IMR-90 (cell line): ENCODE measurements at regions not wholly inside any gene's neighbourhood (a gene's known extent, or its start where the extent isn't known, plus 50 kb on each side); places are given as distances from the start of the nearest gene placed in this dataset.

ENCODE experiments used
- ATAC-seq: fragments of 200-7000 bp; cut with Tn5 transposase; 2 replicates; pipeline ENCODE4 v1.9.1; 2020; ENCODE audit warnings: low read depth, mild to moderate bottlenecking, moderate library complexity
- BruUV-seq: library from RNA; stranded (reverse); fragments of 400-500 nt; replicated peaks from 2 replicates; lab custom pipeline; 2021; lab: Mats Ljungman, UMichigan
- CTCF ChIA-PET: fragments of 300-600 bp; formaldehyde crosslinking; extraction: SDS; loops from one replicate; lab custom pipeline; 2021; ENCODE audit warnings: antibody characterized with exemption; lab: Yijun Ruan, JAX
- POLR2A ChIA-PET: fragments of 300-600 bp; sonication (Branson Sonifier 250); formaldehyde crosslinking; loops from one replicate; lab custom pipeline; 2022; ENCODE audit warnings: antibody characterized with exemption; ENCODE audit not compliant: unreplicated experiment; lab: Charles Lee
- DNase-seq: peaks from one replicate; pipeline ENCODE4 v3.0.0; 2013
- H2AFZ ChIP-seq: replicated peaks from 2 replicates; pipeline ENCODE3; 2013; ENCODE audit warnings: low read length, mild to moderate bottlenecking; ENCODE audit not compliant: poor library complexity
- H2AK5ac ChIP-seq: 2 replicates; pipeline ENCODE4 v1.6.1; 2013; ENCODE audit warnings: low read depth, low read length, inconsistent platforms
- H2AK9ac ChIP-seq: replicated peaks from 2 replicates; pipeline ENCODE3; 2013; ENCODE audit warnings: mild to moderate bottlenecking, low read depth, low read length, moderate library complexity; ENCODE audit not compliant: poor library complexity
- H2BK120ac ChIP-seq: 2 replicates; pipeline ENCODE4 v1.6.1; 2013; ENCODE audit warnings: low read depth, low read length, inconsistent platforms
- H2BK15ac ChIP-seq: 3 replicates; pipeline ENCODE4 v1.6.1; 2013; ENCODE audit warnings: low read depth, low read length, inconsistent platforms
- H2BK20ac ChIP-seq: 2 replicates; pipeline ENCODE4 v1.6.1; 2013; ENCODE audit warnings: low read depth, mild to moderate bottlenecking, inconsistent platforms, low read length, moderate library complexity
- H2BK5ac ChIP-seq: 2 replicates; pipeline ENCODE4 v1.6.1; 2013; ENCODE audit warnings: mild to moderate bottlenecking, low read depth, low read length, inconsistent platforms; ENCODE audit not compliant: poor library complexity, severe bottlenecking
- H3K14ac ChIP-seq: replicated peaks from 2 replicates; pipeline ENCODE4 v1.6.1; 2013; ENCODE audit warnings: low read depth, low read length, inconsistent platforms
- H3K18ac ChIP-seq: 2 replicates; pipeline ENCODE4 v1.6.1; 2013; ENCODE audit warnings: low read depth, low read length, control low read depth
- H3K23ac ChIP-seq: 2 replicates; pipeline ENCODE4 v1.6.1; 2013; ENCODE audit warnings: low read depth, low read length, inconsistent platforms
- H3K27ac ChIP-seq: 2 replicates; pipeline ENCODE4 v1.5.1; 2013; ENCODE audit warnings: mild to moderate bottlenecking, control low read depth, low read length; ENCODE audit not compliant: insufficient read depth
- H3K27me3 ChIP-seq: 2 replicates; pipeline ENCODE4 v1.6.1; 2013; ENCODE audit warnings: low read length; ENCODE audit not compliant: control insufficient read depth, insufficient read depth
- H3K36me3 ChIP-seq: 2 replicates; pipeline ENCODE4 v1.6.1; 2013; ENCODE audit warnings: low read length, mixed read lengths; ENCODE audit not compliant: control insufficient read depth, insufficient read depth
- H3K4ac ChIP-seq: 2 replicates; pipeline ENCODE4 v1.6.1; 2013; ENCODE audit warnings: low read depth, low read length, inconsistent platforms
- H3K4me1 ChIP-seq: 2 replicates; pipeline ENCODE4 v1.6.1; 2013; ENCODE audit warnings: low read length, mixed read lengths; ENCODE audit not compliant: control insufficient read depth, insufficient read depth
- H3K4me2 ChIP-seq: 2 replicates; pipeline ENCODE4 v1.6.1; 2013; ENCODE audit warnings: low read depth, mild to moderate bottlenecking, control low read depth, low read length, moderate library complexity
- H3K4me3 ChIP-seq: 2 replicates; pipeline ENCODE4 v1.5.1; 2013; ENCODE audit warnings: low read depth, mild to moderate bottlenecking, control low read depth, low read length, moderate library complexity; ENCODE audit not compliant: insufficient read depth
- H3K56ac ChIP-seq: 2 replicates; pipeline ENCODE4 v1.6.1; 2013; ENCODE audit warnings: low read length, inconsistent platforms; ENCODE audit not compliant: insufficient read depth; ENCODE audit errors: extremely low read depth
- H3K79me1 ChIP-seq, 2 experiments: 2 replicates each; pipeline ENCODE4 v1.6.1; 2013; ENCODE audit warnings: low read length in 2 of 2, inconsistent platforms in 1 of 2, low read depth in 1 of 2
- H3K9ac ChIP-seq: 2 replicates; pipeline ENCODE4 v1.6.1; 2013; ENCODE audit warnings: low read depth, low read length, control low read depth
- H3K9me1 ChIP-seq: 2 replicates; pipeline ENCODE4 v1.6.1; 2013; ENCODE audit warnings: low read length, inconsistent platforms; ENCODE audit not compliant: insufficient read depth
- H3K9me3 ChIP-seq: 2 replicates; pipeline ENCODE4 v1.6.1; 2013; ENCODE audit warnings: low read length; ENCODE audit not compliant: control insufficient read depth, insufficient read depth
- H4K20me1 ChIP-seq: 2 replicates; pipeline ENCODE4 v1.6.1; 2013; ENCODE audit warnings: low read length, inconsistent platforms; ENCODE audit not compliant: insufficient read depth
- H4K5ac ChIP-seq: 2 replicates; pipeline ENCODE4 v1.6.1; 2013; ENCODE audit warnings: mild to moderate bottlenecking, low read depth, low read length, control low read depth
- H4K8ac ChIP-seq, 2 experiments: 2 replicates each; pipeline ENCODE4 v1.6.1; 2013; ENCODE audit warnings: low read depth in 2 of 2, low read length in 2 of 2, control low read depth in 1 of 2, inconsistent platforms in 1 of 2
- H4K91ac ChIP-seq: 2 replicates; pipeline ENCODE4 v1.6.1; 2013; ENCODE audit warnings: low read depth, low read length, inconsistent platforms; ENCODE audit not compliant: insufficient read depth
- MAFK ChIP-seq: IDR thresholded peaks from 2 replicates; pipeline ENCODE4 v1.6.1; 2012; ENCODE audit warnings: low read depth, low read length, improper control_type of control experiment
- NFE2L2 ChIP-seq: fragments of 150-350 bp; IDR thresholded peaks from 2 replicates; pipeline ENCODE4 v1.6.1; 2016; ENCODE audit warnings: low read depth, mild to moderate bottlenecking, low read length
- WGBS, 2 experiments: methylation state at CpG; one replicate each; pipeline versions ENCODE4 v1.1.5 to v1.1.7; 2013; ENCODE audit warnings: missing lambda C conversion rate in 2 of 2; ENCODE audit not compliant: insufficient read length in 1 of 2; ENCODE audit errors: extremely low coverage in 2 of 2; 5-methylcytosine and 5-hydroxymethylcytosine counted together
- dilution Hi-C: fragments of 300-500 bp; cut with HindIII; formaldehyde crosslinking; loops from one replicate; pipeline ENCODE4 v1.14.3; 2018; ENCODE audit warnings: low sequenced_read_pairs; ENCODE audit not compliant: unreplicated experiment
- in situ Hi-C: fragments of 300-500 bp; cut with MboI; formaldehyde crosslinking; loops from 3 replicates; pipeline ENCODE4 v1.14.3; 2019; ENCODE audit warnings: low sequenced_read_pairs, inconsistent platforms, mixed read lengths
- intact Hi-C: fragments of 100-400 bp; cut with micrococcal nuclease; formaldehyde crosslinking; loops from 2 replicates; pipeline ENCODE4 v1.10.0; 2022

- intact Hi-C loops, result no loop called here
- no peak for ATAC-seq
- Histone ChIP-seq H3K27me3 (no peaks in the 10 kb centered on the region), H3K18ac (no peak overlapping the region), H3K56ac (no peak overlapping the region), H3K79me1 (no peaks in the 10 kb centered on the region), H3K9me3 (no peaks in the 10 kb centered on the region), H4K8ac (no peak overlapping the region), H3K27ac (no peak overlapping the region), H4K20me1 (no peaks in the 10 kb centered on the region), H3K4me2 (no peak overlapping the region), H3K4ac (no peak overlapping the region), H3K9me1 (no peaks in the 10 kb centered on the region), H4K5ac (no peak overlapping the region), H3K4me1 (no peaks in the 10 kb centered on the region), H2BK5ac (no peak overlapping the region), H3K36me3 (no peaks in the 10 kb centered on the region), H2BK15ac (no peak overlapping the region), H3K9ac (no peak overlapping the region), H2BK20ac (no peak overlapping the region), H3K23ac (no peak overlapping the region), H4K91ac (no peak overlapping the region), H2AFZ (no peak overlapping the region), H2AK9ac (no peak overlapping the region), H3K14ac (no peak overlapping the region), H2BK120ac (no peak overlapping the region), H3K4me3 (no peak overlapping the region), H2AK5ac (no peak overlapping the region)
- in situ Hi-C loops, result no loop called here
- dilution Hi-C loops, result no loop called here
- POLR2A ChIA-PET, result no interaction called here
- DNase-seq, result no peak
- CTCF ChIA-PET, result no interaction called here
- no TSS peak for BruUV-seq
- no CpG with 5 or more reads among the region's 2 CpGs for WGBS, 2 experiments
- TF ChIP-seq NFE2L2 (no peak), MAFK (no peak)
Measured at GRCh38 chr13:99717959-99718674, 216.8 kb downstream of the TM9SF2 start.
